H1 (cell line): ENCODE measurements at regions not wholly inside any gene's neighbourhood (a gene's known extent, or its start where the extent isn't known, plus 50 kb on each side); places are given as distances from the start of the nearest gene placed in this dataset.

Experiments
- CTCF ChIA-PET: fragments of 300-600 bp; sonication (Branson Sonifier 250); formaldehyde crosslinking; loops from one replicate; lab custom pipeline; 2021; ENCODE audit not compliant: partially characterized antibody; lab: Charles Lee
- POLR2A ChIA-PET: fragments of 300-600 bp; sonication (Branson Sonifier 250); formaldehyde crosslinking; loops from one replicate; lab custom pipeline; 2021; ENCODE audit warnings: inconsistent platforms; ENCODE audit not compliant: partially characterized antibody; lab: Charles Lee
- DNase-seq, 2 experiments: peaks; one replicate each; pipeline versions ENCODE4 v3.0.0 to v3.0.0-alpha.2; 2010 to 2022; ENCODE audit warnings: low spot score in 2 of 2, low read depth in 1 of 2, mixed read lengths in 1 of 2
- FAIRE-seq: peaks from 2 replicates; lab custom pipeline; 2011; peaks lifted over from hg19 to GRCh38; lab: Jason Lieb, UNC
- H2AFZ ChIP-seq: 2 replicates; pipeline ENCODE4 v1.8.1; 2012; ENCODE audit warnings: low read length, inconsistent platforms
- H2AK5ac ChIP-seq: 2 replicates; pipeline ENCODE4 v1.6.1; 2013; ENCODE audit warnings: low read depth, low read length
- H2BK120ac ChIP-seq: replicated peaks from 2 replicates; pipeline ENCODE3; 2013; ENCODE audit warnings: low read depth, low read length, inconsistent platforms
- H2BK12ac ChIP-seq: 2 replicates; pipeline ENCODE4 v1.6.1; 2013; ENCODE audit warnings: low read depth, low read length
- H2BK15ac ChIP-seq: 2 replicates; pipeline ENCODE4 v1.6.1; 2013; ENCODE audit warnings: low read length
- H2BK20ac ChIP-seq: 2 replicates; pipeline ENCODE4 v1.6.1; 2013; ENCODE audit warnings: low read length
- H2BK5ac ChIP-seq: 2 replicates; pipeline ENCODE4 v1.6.1; 2013; ENCODE audit warnings: low read depth, low read length
- H3K14ac ChIP-seq: 2 replicates; pipeline ENCODE4 v1.6.1; 2013; ENCODE audit warnings: inconsistent platforms; ENCODE audit not compliant: insufficient read length
- H3K18ac ChIP-seq: 2 replicates; pipeline ENCODE4 v1.6.1; 2013; ENCODE audit warnings: low read length; ENCODE audit errors: extremely low read depth
- H3K23ac ChIP-seq: 2 replicates; pipeline ENCODE4 v1.6.1; 2013; ENCODE audit warnings: inconsistent platforms; ENCODE audit not compliant: insufficient read length
- H3K23me2 ChIP-seq: 2 replicates; pipeline ENCODE4 v1.6.1; 2013; ENCODE audit warnings: low read depth, low read length
- H3K27ac ChIP-seq: 2 replicates; pipeline ENCODE4 v1.6.1; 2011; ENCODE audit warnings: low read depth, low read length, inconsistent platforms
- H3K27me3 ChIP-seq, 4 experiments: replicated peaks in 1 of 4; 1 replicate in 1 of 4; 2 replicates in 3 of 4; pipeline versions ENCODE4 v1.6.1 to v1.8.1; 2011 to 2013; ENCODE audit warnings: low read length in 3 of 4, mild to moderate bottlenecking in 3 of 4, inconsistent platforms in 2 of 4, mixed read lengths in 2 of 4, moderate library complexity in 1 of 4; ENCODE audit not compliant: control insufficient read depth in 3 of 4, insufficient read depth in 3 of 4; ENCODE audit errors: extremely low read depth in 1 of 4
- H3K36me3 ChIP-seq, 4 experiments: 2 replicates each; pipeline versions ENCODE4 v1.6.1 to v1.8.1; 2011 to 2013; ENCODE audit warnings: mild to moderate bottlenecking in 4 of 4, low read length in 3 of 4, moderate library complexity in 2 of 4, control low read depth in 1 of 4, inconsistent platforms in 1 of 4; ENCODE audit not compliant: insufficient read depth in 4 of 4, control insufficient read depth in 2 of 4
- H3K4ac ChIP-seq: replicated peaks from 2 replicates; pipeline ENCODE3; 2013; ENCODE audit warnings: low read length, low read depth, mixed read lengths, inconsistent platforms; ENCODE audit not compliant: insufficient read length
- H3K4me1 ChIP-seq, 4 experiments: replicated peaks in 1 of 4; 1 replicate in 1 of 4; 2 replicates in 3 of 4; pipeline versions ENCODE4 v1.6.1 to v1.8.1; 2011 to 2013; ENCODE audit warnings: low read length in 3 of 4, inconsistent platforms in 2 of 4, mixed read lengths in 1 of 4; ENCODE audit not compliant: insufficient read depth in 4 of 4, control insufficient read depth in 3 of 4
- H3K4me2 ChIP-seq, 2 experiments: 2 replicates each; pipeline versions ENCODE4 v1.6.1 to v1.8.1; 2011 to 2013; ENCODE audit warnings: low read depth in 2 of 2, low read length in 2 of 2, control low read depth in 1 of 2, inconsistent platforms in 1 of 2, mild to moderate bottlenecking in 1 of 2; ENCODE audit not compliant: insufficient read depth in 1 of 2
- H3K4me3 ChIP-seq, 4 experiments: fragments of 200-600, 300-600 bp in 1 of 4; sonication (generic), shearing (Covaris generic), sonication (Bioruptor Twin) in 1 of 4; 2 replicates each; pipeline versions ENCODE4 v1.5.1 to v1.8.1; 2011 to 2016; ENCODE audit warnings: low read length in 4 of 4, low read depth in 3 of 4, control low read depth in 2 of 4, inconsistent platforms in 2 of 4, mild to moderate bottlenecking in 2 of 4, mixed read lengths in 1 of 4, moderate library complexity in 1 of 4; ENCODE audit not compliant: insufficient read depth in 2 of 4; ENCODE audit errors: extremely low read depth in 1 of 4
- H3K56ac ChIP-seq: replicated peaks from 2 replicates; pipeline ENCODE3; 2013; ENCODE audit warnings: low read depth, mild to moderate bottlenecking, mixed read lengths, low read length, inconsistent platforms; ENCODE audit not compliant: insufficient read length
- H3K79me1 ChIP-seq: 2 replicates; pipeline ENCODE4 v1.6.1; 2013; ENCODE audit warnings: low read depth, low read length, control low read depth
- H3K79me2 ChIP-seq, 2 experiments: 2 replicates each; pipeline versions ENCODE4 v1.6.1 to v1.8.1; 2012 to 2013; ENCODE audit warnings: low read length in 2 of 2, mild to moderate bottlenecking in 2 of 2, inconsistent platforms in 1 of 2; ENCODE audit not compliant: insufficient read depth in 2 of 2, control insufficient read depth in 1 of 2
- H3K9ac ChIP-seq, 4 experiments: replicated peaks in 1 of 4; 1 replicate in 1 of 4; 2 replicates in 3 of 4; pipeline versions ENCODE4 v1.6.1 to v1.8.1; 2011 to 2013; ENCODE audit warnings: low read depth in 3 of 4, low read length in 3 of 4, control low read depth in 2 of 4, mild to moderate bottlenecking in 2 of 4, moderate library complexity in 2 of 4, inconsistent platforms in 1 of 4; ENCODE audit errors: extremely low read depth in 1 of 4
- H3K9me3 ChIP-seq, 2 experiments: 2 replicates each; pipeline versions ENCODE4 v1.6.1 to v1.8.1; 2012 to 2013; ENCODE audit warnings: mild to moderate bottlenecking in 2 of 2, moderate library complexity in 2 of 2, control low read depth in 1 of 2, inconsistent platforms in 1 of 2, low read depth in 1 of 2, low read length in 1 of 2, mixed read lengths in 1 of 2; ENCODE audit not compliant: insufficient read depth in 2 of 2
- H4K20me1 ChIP-seq, 2 experiments: replicated peaks in 1 of 2; 2 replicates each; pipeline versions ENCODE3 to v1.8.1; 2011 to 2013; ENCODE audit warnings: inconsistent platforms in 2 of 2, low read length in 2 of 2, mild to moderate bottlenecking in 1 of 2; ENCODE audit not compliant: insufficient read depth in 2 of 2, control insufficient read depth in 1 of 2
- H4K5ac ChIP-seq: 2 replicates; pipeline ENCODE4 v1.6.1; 2013; ENCODE audit warnings: low read length, low read depth, mixed read lengths, inconsistent platforms; ENCODE audit not compliant: insufficient read length
- H4K8ac ChIP-seq: 2 replicates; pipeline ENCODE4 v1.8.0; 2013; ENCODE audit warnings: mild to moderate bottlenecking, moderate library complexity, low read length, inconsistent platforms; ENCODE audit not compliant: insufficient read depth; ENCODE audit errors: extremely low read depth
- H4K91ac ChIP-seq: replicated peaks from 2 replicates; pipeline ENCODE3; 2013; ENCODE audit warnings: low read length, mixed read lengths, inconsistent platforms; ENCODE audit not compliant: insufficient read length
- CBX5 ChIP-seq: fragments of 300-800, 300-1000 bp; sonication (generic); IDR thresholded peaks from 2 replicates; pipeline ENCODE4 v1.7.1; 2016; ENCODE audit warnings: antibody characterized with exemption, low read length, low read depth
- CBX8 ChIP-seq: fragments of 300-800, 300-1000 bp; sonication (generic); IDR thresholded peaks from 2 replicates; pipeline ENCODE4 v1.7.1; 2016; ENCODE audit warnings: low read depth, low read length, borderline replicate concordance
- FOSL1 ChIP-seq: IDR thresholded peaks from 2 replicates; pipeline ENCODE4 v1.6.1; 2011; ENCODE audit warnings: mild to moderate bottlenecking, low read depth, low read length, moderate library complexity; ENCODE audit not compliant: insufficient read depth
- GABPA ChIP-seq: IDR thresholded peaks from 2 replicates; pipeline ENCODE4 v1.6.1; 2011; ENCODE audit warnings: mild to moderate bottlenecking, low read length, moderate library complexity, borderline replicate concordance; ENCODE audit not compliant: insufficient read depth
- KDM1A ChIP-seq: fragments of 200-600, 300-600 bp; sonication (generic); IDR thresholded peaks from 2 replicates; pipeline ENCODE4 v1.7.1; 2016; ENCODE audit warnings: mild to moderate bottlenecking, low read length, borderline replicate concordance
- KDM4A ChIP-seq: IDR thresholded peaks from one replicate; pipeline ENCODE4 v1.7.1; 2012; ENCODE audit warnings: low read depth, mild to moderate bottlenecking, moderate library complexity, low read length, inconsistent platforms; ENCODE audit not compliant: severe bottlenecking
- KDM5A ChIP-seq: fragments of 200-600 bp; IDR thresholded peaks from 2 replicates; pipeline ENCODE4 v1.7.1; 2012; ENCODE audit warnings: mild to moderate bottlenecking, low read length, inconsistent platforms, mixed read lengths
- NANOG ChIP-seq: IDR thresholded peaks from 2 replicates; pipeline ENCODE4 v1.6.1; 2011; ENCODE audit warnings: low read length, low read depth, mild to moderate bottlenecking, inconsistent platforms; ENCODE audit not compliant: insufficient read depth, poor library complexity, severe bottlenecking
- PHF8 ChIP-seq: fragments of 200-600 bp; sonication (generic); conservative IDR thresholded peaks from 2 replicates; pipeline ENCODE4 v1.7.1; 2012; ENCODE audit warnings: low read depth, mild to moderate bottlenecking, inconsistent platforms, low read length, moderate library complexity
- RFX5 ChIP-seq: IDR thresholded peaks from 2 replicates; pipeline ENCODE4 v1.6.1; 2011; ENCODE audit warnings: low read depth, low read length, improper control_type of control experiment, borderline replicate concordance
- SIRT6 ChIP-seq: IDR thresholded peaks from one replicate; pipeline ENCODE4 v1.7.1; 2012; ENCODE audit warnings: low read length, inconsistent platforms
- TAF7 ChIP-seq: optimal IDR thresholded peaks from 2 replicates; pipeline ENCODE3; 2011; ENCODE audit warnings: low read depth, mild to moderate bottlenecking, inconsistent platforms, low read length, moderate library complexity, borderline replicate concordance
- ZNF274 ChIP-seq: IDR thresholded peaks from 2 replicates; pipeline ENCODE4 v1.7.0; 2012; ENCODE audit warnings: low read length, borderline replicate concordance; ENCODE audit errors: extremely low read depth
- WGBS, 2 experiments: shearing (Covaris generic) in 1 of 2; methylation state at CpG; one replicate each; pipeline versions ENCODE4 v1.1.6 to v1.1.7; 2013 to 2015; ENCODE audit warnings: low lambda C conversion rate in 2 of 2, mixed read lengths in 2 of 2, inconsistent platforms in 1 of 2, low coverage in 1 of 2, missing lambda C conversion rate in 1 of 2; ENCODE audit not compliant: insufficient replicate concordance in 2 of 2, insufficient coverage in 1 of 2, insufficient read length in 1 of 2; ENCODE audit errors: extremely low coverage in 1 of 2, missing lambda C conversion rate in 1 of 2; 5-methylcytosine and 5-hydroxymethylcytosine counted together
- TF ChIP-seq, protein P1 (sequence below): IDR thresholded peaks from 2 replicates; pipeline ENCODE4 v1.6.1; 2011; ENCODE audit warnings: low read depth, mild to moderate bottlenecking, low read length; ENCODE audit not compliant: insufficient read depth

DNA sequence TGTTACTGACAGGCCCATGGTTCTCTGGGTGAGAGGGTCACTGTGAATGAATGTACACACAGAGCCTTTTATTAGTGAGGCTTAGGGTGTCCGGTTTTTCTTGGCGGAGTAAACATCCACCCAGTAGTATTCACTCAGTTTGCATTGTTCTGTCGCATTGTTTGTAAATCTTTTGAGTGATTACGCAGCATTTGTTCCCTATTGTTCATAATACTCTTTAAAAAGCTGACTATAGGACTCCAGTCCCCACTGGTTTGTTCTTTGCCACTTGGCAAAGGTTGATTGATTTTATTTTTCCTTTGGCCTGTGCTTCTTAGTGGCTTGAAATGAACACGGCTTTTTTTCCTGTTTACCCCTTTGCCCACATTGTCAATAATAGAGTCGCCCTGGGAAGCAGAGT, 130.1 kb upstream of the ESR1 start:
- 88% methylated on average over 6 of the region's 6 CpGs; no CpG with 5 or more reads in 1 of the 2 experiments for WGBS, 2 experiments
- Histone ChIP-seq H3K4ac (no peak overlapping the region), H4K20me1 (no peaks in the 10 kb centered on the region), H3K36me3 (no peaks in the 10 kb centered on the region), H2BK12ac (no peak overlapping the region), H2BK15ac (no peak overlapping the region), H3K18ac (no peak overlapping the region), H4K8ac (no peak overlapping the region), H3K56ac (no peak overlapping the region), H2AK5ac (no peak overlapping the region), H2AFZ (no peak overlapping the region), H3K9me3 (no peaks in the 10 kb centered on the region), H3K4me3 (no peak overlapping the region), H4K5ac (no peak overlapping the region), H3K23ac (no peak overlapping the region), H3K9ac (no peak overlapping the region), H3K79me2 (no peaks in the 10 kb centered on the region), H3K27ac (no peak overlapping the region), H3K27me3 (no peaks in the 10 kb centered on the region), H3K23me2 (no peaks in the 10 kb centered on the region), H3K4me2 (no peak overlapping the region), H3K4me1 (no peaks in the 10 kb centered on the region), H2BK120ac (no peak overlapping the region), H2BK20ac (no peak overlapping the region), H3K79me1 (no peaks in the 10 kb centered on the region), H2BK5ac (no peak overlapping the region), H4K91ac (no peak overlapping the region), H3K14ac (no peak overlapping the region)
- ChIA-PET CTCF (interaction anchor here (0.9 to 4.5 kb wide), 8 partner anchors 9 to 591 kb away, joined by 3 to 18 read pairs (median 4); no protein-coding TSS in a partner anchor), POLR2A (no interaction called here)
- DNase-seq (no peak), FAIRE-seq (no peak)
- TF ChIP-seq, protein P1, sequence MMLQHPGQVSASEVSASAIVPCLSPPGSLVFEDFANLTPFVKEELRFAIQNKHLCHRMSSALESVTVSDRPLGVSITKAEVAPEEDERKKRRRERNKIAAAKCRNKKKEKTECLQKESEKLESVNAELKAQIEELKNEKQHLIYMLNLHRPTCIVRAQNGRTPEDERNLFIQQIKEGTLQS = no peak
- TF ChIP-seq GABPA (no peak), FOSL1 (no peak), SIRT6 (no peak), RFX5 (no peak), KDM4A (no peak), TAF7 (no peak), KDM1A (no peak), NANOG (no peak), PHF8 (no peak), KDM5A (no peak), CBX8 (no peak), CBX5 (no peak), ZNF274 (no peak)
